Uterus (tissue), 3 donors: ENCODE measurements at regions not wholly inside any gene's neighbourhood (a gene's known extent, or its start where the extent isn't known, plus 50 kb on each side); places are given as distances from the start of the nearest gene placed in this dataset.

ENCODE experiments used
- DNase-seq, 2 donors: peaks; one replicate each; pipeline ENCODE4 v3.0.0-alpha.2; 2019 to 2020
- H3K27ac ChIP-seq, 2 donors: fragments of 200-600 bp; sonication (generic); 1 replicate in 1 of 2; 2 replicates in 1 of 2; pipeline ENCODE4 v1.5.1; 2016 to 2018
- H3K27me3 ChIP-seq, 2 donors: fragments of 200-600 bp; sonication (generic); one replicate each; pipeline ENCODE4 v1.5.1; 2018 to 2019; ENCODE audit warnings: control low read depth in 1 of 2
- H3K36me3 ChIP-seq, 2 donors: fragments of 200-600 bp; sonication (generic); one replicate each; pipeline ENCODE4 v1.5.1; 2019; ENCODE audit warnings: control low read depth in 1 of 2
- H3K4me1 ChIP-seq, 2 donors: fragments of 200-600 bp; sonication (generic); one replicate each; pipeline ENCODE4 v1.5.1; 2018 to 2019; ENCODE audit warnings: control low read depth in 1 of 2
- H3K4me3 ChIP-seq, 2 donors: fragments of 200-600 bp; sonication (generic); 1 replicate in 1 of 2; 2 replicates in 1 of 2; pipeline ENCODE4 v1.5.1; 2018 to 2019; ENCODE audit warnings: mild to moderate bottlenecking in 1 of 2
- H3K9me3 ChIP-seq, 2 donors: fragments of 200-600 bp; sonication (generic); one replicate each; pipeline ENCODE4 v1.5.1; 2019; ENCODE audit warnings: control low read depth in 1 of 2
- POLR2A ChIP-seq, 2 donors: fragments of 450-650 bp; IDR thresholded peaks; one replicate each; pipeline ENCODE4 v1.6.1; 2016; ENCODE audit warnings: antibody characterized with exemption in 2 of 2, mild to moderate bottlenecking in 1 of 2, moderate library complexity in 1 of 2
- intact Hi-C: fragments of 100-400 bp; cut with DNase I; formaldehyde crosslinking; loops from one replicate; pipeline ENCODE4 v1.15.1; 2023; ENCODE audit warnings: low total_unique reads
- TF ChIP-seq, protein P1 (sequence below), 4 experiments: fragments of 200-600 bp in 2 of 4; fragments of 450-650 bp in 2 of 4; sonication (generic) in 2 of 4; IDR thresholded peaks; one replicate each; pipeline ENCODE4 v1.5.1; 2016 to 2019; ENCODE audit warnings: antibody characterized with exemption in 4 of 4, mild to moderate bottlenecking in 2 of 4, moderate library complexity in 1 of 4
- donor health status: DM: yes; HTN: yes; CAD: no.

DNA sequence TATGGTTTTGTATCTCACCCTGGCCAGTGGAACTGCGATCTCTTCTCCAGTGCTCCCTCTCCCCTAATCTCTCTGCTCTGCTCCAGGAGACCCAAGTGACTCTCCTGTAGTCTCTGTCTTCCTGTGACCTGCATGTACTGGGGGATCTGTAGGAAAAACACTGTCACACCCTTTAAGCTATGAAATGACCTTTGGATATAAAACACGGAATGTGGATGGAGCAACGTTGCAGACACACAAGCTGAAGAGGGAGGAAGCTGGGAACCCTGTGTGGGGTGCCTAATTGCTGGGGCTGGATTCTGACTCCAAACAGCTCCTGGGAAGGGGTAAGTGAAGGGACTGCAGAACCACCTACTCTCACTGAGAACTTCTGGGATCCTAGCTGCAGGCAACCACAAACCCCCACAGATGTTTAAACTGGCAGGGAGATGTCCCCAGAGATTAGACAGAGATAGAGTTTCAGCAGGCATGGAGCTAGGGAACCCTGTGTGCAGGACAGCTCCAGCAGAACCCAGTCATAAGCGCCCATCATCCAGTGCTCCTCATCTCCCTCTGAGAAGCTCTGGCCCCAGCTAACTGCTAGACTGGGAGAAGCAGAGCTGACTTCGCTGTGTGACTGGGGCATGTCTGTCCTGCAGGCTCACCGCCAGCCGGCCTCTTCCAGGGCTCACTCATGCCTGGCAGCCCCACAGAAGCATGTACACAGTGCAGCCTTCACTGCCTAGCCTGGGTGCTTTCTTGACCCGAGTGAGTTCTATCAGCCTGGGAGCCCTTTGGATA lies 482.7 kb upstream of the SETBP1 start:
- Histone ChIP-seq H3K27ac (no peak overlapping the region), H3K9me3 (no peaks in the 10 kb centered on the region), H3K4me3 (no peak overlapping the region), H3K4me1 (no peaks in the 10 kb centered on the region), H3K36me3 (no peaks in the 10 kb centered on the region), H3K27me3 (no peaks in the 10 kb centered on the region)
- TF ChIP-seq, protein P1, sequence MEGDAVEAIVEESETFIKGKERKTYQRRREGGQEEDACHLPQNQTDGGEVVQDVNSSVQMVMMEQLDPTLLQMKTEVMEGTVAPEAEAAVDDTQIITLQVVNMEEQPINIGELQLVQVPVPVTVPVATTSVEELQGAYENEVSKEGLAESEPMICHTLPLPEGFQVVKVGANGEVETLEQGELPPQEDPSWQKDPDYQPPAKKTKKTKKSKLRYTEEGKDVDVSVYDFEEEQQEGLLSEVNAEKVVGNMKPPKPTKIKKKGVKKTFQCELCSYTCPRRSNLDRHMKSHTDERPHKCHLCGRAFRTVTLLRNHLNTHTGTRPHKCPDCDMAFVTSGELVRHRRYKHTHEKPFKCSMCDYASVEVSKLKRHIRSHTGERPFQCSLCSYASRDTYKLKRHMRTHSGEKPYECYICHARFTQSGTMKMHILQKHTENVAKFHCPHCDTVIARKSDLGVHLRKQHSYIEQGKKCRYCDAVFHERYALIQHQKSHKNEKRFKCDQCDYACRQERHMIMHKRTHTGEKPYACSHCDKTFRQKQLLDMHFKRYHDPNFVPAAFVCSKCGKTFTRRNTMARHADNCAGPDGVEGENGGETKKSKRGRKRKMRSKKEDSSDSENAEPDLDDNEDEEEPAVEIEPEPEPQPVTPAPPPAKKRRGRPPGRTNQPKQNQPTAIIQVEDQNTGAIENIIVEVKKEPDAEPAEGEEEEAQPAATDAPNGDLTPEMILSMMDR (IDR thresholded peaks at IDR 0.05): no peak
- TF ChIP-seq POLR2A (IDR thresholded peaks at IDR 0.05): no peak
- no peak for DNase-seq
- intact Hi-C loops: no loop called here

GRCh38 chr18:44198612-44199284 lies 481.9 kb upstream of the SETBP1 start:
- TF ChIP-seq, protein P1 (IDR thresholded peaks at IDR 0.05): no peak
- no peak for TF ChIP-seq POLR2A (IDR thresholded peaks at IDR 0.05)
- Histone ChIP-seq H3K27me3 (no peaks in the 10 kb centered on the region), H3K9me3 (no peaks in the 10 kb centered on the region), H3K4me1 (no peaks in the 10 kb centered on the region), H3K36me3 (no peaks in the 10 kb centered on the region), H3K27ac (no peak overlapping the region), H3K4me3 (no peak overlapping the region)
- DNase-seq: no peak
- intact Hi-C loops: no loop called here

GRCh38 chr18:44213293-44213692 lies 467.4 kb upstream of the SETBP1 start:
- Histone ChIP-seq H3K4me3 (no peak overlapping the region), H3K27ac (no peak overlapping the region), H3K36me3 (no peaks in the 10 kb centered on the region), H3K9me3 (no peaks in the 10 kb centered on the region), H3K4me1 (no peaks in the 10 kb centered on the region), H3K27me3 (no peaks in the 10 kb centered on the region)
- intact Hi-C loops: no loop called here
- TF ChIP-seq, protein P1 (IDR thresholded peaks at IDR 0.05): no peak
- no peak for TF ChIP-seq POLR2A (IDR thresholded peaks at IDR 0.05)
- DNase-seq: no peak

DNA sequence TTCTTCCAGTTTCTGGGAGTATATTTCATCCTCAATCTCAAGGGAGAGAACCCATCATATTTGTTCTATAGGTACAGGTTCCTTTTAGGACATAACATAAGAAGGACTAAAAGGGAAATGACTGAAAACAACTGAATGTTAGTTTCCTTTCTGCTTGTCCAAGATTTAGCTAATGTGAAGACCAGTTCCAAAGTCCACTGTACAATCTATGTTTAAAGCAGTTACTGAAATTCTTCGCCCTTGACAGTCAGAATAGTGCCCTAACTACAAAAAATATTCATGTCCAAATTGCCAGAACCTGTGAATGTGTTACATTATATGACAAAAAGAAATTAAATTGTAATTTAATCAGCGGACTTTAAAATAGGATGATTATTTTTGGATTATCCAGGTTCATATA lies 466.3 kb upstream of the SETBP1 start:
- intact Hi-C loops: no loop called here
- Histone ChIP-seq H3K27me3 (no peaks in the 10 kb centered on the region), H3K27ac (no peak overlapping the region), H3K4me3 (no peak overlapping the region), H3K4me1 (no peaks in the 10 kb centered on the region), H3K36me3 (no peaks in the 10 kb centered on the region), H3K9me3 (no peaks in the 10 kb centered on the region)
- no peak for DNase-seq
- no peak for TF ChIP-seq POLR2A (IDR thresholded peaks at IDR 0.05)
- TF ChIP-seq, protein P1 (IDR thresholded peaks at IDR 0.05): no peak

DNA sequence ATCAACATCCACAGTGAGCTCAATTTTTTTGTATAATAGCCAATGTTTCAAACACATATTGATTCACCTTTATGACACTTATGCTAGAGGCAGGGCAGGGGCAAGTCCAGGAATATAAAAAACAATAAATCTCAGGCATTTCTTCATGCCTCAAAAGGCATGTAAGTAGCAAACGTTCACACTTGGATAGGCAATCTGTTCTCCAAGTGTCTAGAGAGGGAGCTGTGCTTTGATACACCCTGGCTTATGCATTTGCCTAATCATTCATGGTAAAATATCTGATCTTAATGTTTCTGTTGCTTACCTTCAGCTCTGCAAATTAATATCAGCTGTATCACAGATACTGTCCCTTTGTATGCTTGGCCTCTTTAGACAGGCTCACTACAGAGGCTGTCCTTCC lies 464.5 kb upstream of the SETBP1 start:
- H3K27me3 ChIP-seq: no peaks in the 10 kb centered on the region
- intact Hi-C loops: no loop called here
- TF ChIP-seq POLR2A (IDR thresholded peaks at IDR 0.05): no peak
- TF ChIP-seq, protein P1 (IDR thresholded peaks at IDR 0.05): no peak
- H3K36me3 ChIP-seq: no peaks in the 10 kb centered on the region
- no peak for DNase-seq
- no peaks in the 10 kb centered on the region for H3K9me3 ChIP-seq
- no peak overlapping the region for H3K27ac ChIP-seq
- H3K4me3 ChIP-seq: no peak overlapping the region
- H3K4me1 ChIP-seq: no peaks in the 10 kb centered on the region
